K562 (cell line): ENCODE measurements at regions not wholly inside any gene's neighbourhood (a gene's known extent, or its start where the extent isn't known, plus 50 kb on each side); places are given as distances from the start of the nearest gene placed in this dataset.

Source experiments
- ATAC-seq: fragments of 200-7000 bp; cut with Tn5 transposase; 3 replicates; pipeline ENCODE4 v1.9.1; 2020; ENCODE audit warnings: moderate library complexity
- BruUV-seq: library from RNA; stranded (reverse); fragments of 400-500 nt; replicated peaks from 2 replicates; lab custom pipeline; 2021; lab: Mats Ljungman, UMichigan
- CTCF ChIA-PET: fragments of 300-600 bp; formaldehyde crosslinking; extraction: SDS; loops from one replicate; lab custom pipeline; 2021; ENCODE audit warnings: low intra/inter-chr PET ratio; lab: Yijun Ruan, JAX
- POLR2A ChIA-PET: fragments of 300-600, 350-650 bp; sonication (Branson Sonifier 250); formaldehyde crosslinking; extraction: SDS; loops from one replicate; lab custom pipeline; 2021; ENCODE audit warnings: antibody characterized with exemption, inconsistent platforms; lab: Yijun Ruan, JAX
- DNase-seq, 4 experiments: peaks; one replicate each; pipeline versions ENCODE4 v3.0.0 to v3.0.0-alpha.2; 2011 to 2018; ENCODE audit warnings: low spot score in 3 of 4, mixed read lengths in 3 of 4; ENCODE audit errors: extremely low read depth in 1 of 4
- FAIRE-seq: peaks from 2 replicates; lab custom pipeline; 2011; peaks lifted over from hg19 to GRCh38; lab: Jason Lieb, UNC
- H2AFZ ChIP-seq: 2 replicates; pipeline ENCODE4 v1.6.0; 2011; ENCODE audit warnings: low read depth, low read length, control low read depth, inconsistent platforms
- H3K27ac ChIP-seq: fragments of 200-600 bp; 3 replicates; pipeline ENCODE4 v1.8.0; 2011; ENCODE audit warnings: low read depth, mild to moderate bottlenecking, control low read depth, inconsistent platforms, low read length, moderate library complexity, mixed read lengths; ENCODE audit errors: extremely low read depth
- H3K27me3 ChIP-seq, 2 experiments: fragments of 300-600 bp in 1 of 2; 2 replicates in 1 of 2; 3 replicates in 1 of 2; pipeline versions ENCODE4 v1.6.0 to v1.8.0; 2011; ENCODE audit warnings: inconsistent platforms in 2 of 2, low read length in 2 of 2, mild to moderate bottlenecking in 1 of 2, mixed read lengths in 1 of 2, moderate library complexity in 1 of 2; ENCODE audit not compliant: control insufficient read depth in 2 of 2, insufficient read depth in 2 of 2
- H3K36me3 ChIP-seq: fragments of 300-600 bp; 3 replicates; pipeline ENCODE4 v1.8.0; 2011; ENCODE audit warnings: mild to moderate bottlenecking, low read length, inconsistent platforms; ENCODE audit not compliant: control insufficient read depth, insufficient read depth
- H3K4me1 ChIP-seq, 2 experiments: fragments of 200-600 bp in 1 of 2; replicated peaks in 1 of 2; 2 replicates in 1 of 2; 3 replicates in 1 of 2; pipeline versions ENCODE4 v1.5.1 to v1.8.0; 2011; ENCODE audit warnings: inconsistent platforms in 2 of 2, low read length in 2 of 2, mild to moderate bottlenecking in 1 of 2, mixed read lengths in 1 of 2, moderate library complexity in 1 of 2; ENCODE audit not compliant: control insufficient read depth in 2 of 2, insufficient read depth in 2 of 2
- H3K4me2 ChIP-seq: 2 replicates; pipeline ENCODE4 v1.6.1; 2011; ENCODE audit warnings: low read length, control low read depth, inconsistent platforms, mixed read lengths; ENCODE audit not compliant: insufficient read depth
- H3K4me3 ChIP-seq: fragments of 200-600 bp; sonication (generic), shearing (Covaris generic); 2 replicates; pipeline ENCODE4 v1.5.1; 2016; ENCODE audit warnings: control low read depth, inconsistent platforms
- H3K79me2 ChIP-seq: fragments of 200-600 bp; 3 replicates; pipeline ENCODE4 v1.8.0; 2011; ENCODE audit warnings: low read length, inconsistent platforms; ENCODE audit not compliant: control insufficient read depth, insufficient read depth
- H3K9ac ChIP-seq, 2 experiments: 2 replicates each; pipeline versions ENCODE4 v1.6.0 to v1.6.1; 2011; ENCODE audit warnings: low read depth in 2 of 2, low read length in 2 of 2, control low read depth in 1 of 2, inconsistent platforms in 1 of 2, mild to moderate bottlenecking in 1 of 2, mixed read lengths in 1 of 2; ENCODE audit not compliant: insufficient read depth in 1 of 2
- H3K9me1 ChIP-seq: one replicate; pipeline ENCODE4 v1.6.0; 2011; ENCODE audit warnings: inconsistent platforms, mild to moderate bottlenecking, low read length, moderate library complexity; ENCODE audit not compliant: control insufficient read depth, insufficient read depth
- H3K9me3 ChIP-seq: replicated peaks from 2 replicates; pipeline ENCODE4 v1.5.1; 2011; ENCODE audit warnings: low read depth, low read length, inconsistent platforms; ENCODE audit not compliant: control insufficient read depth, insufficient read depth
- H4K20me1 ChIP-seq: replicated peaks from 2 replicates; pipeline ENCODE4 v1.6.1; 2011; ENCODE audit warnings: low read length, inconsistent platforms, mixed read lengths; ENCODE audit not compliant: control insufficient read depth, insufficient read depth
- BHLHE40 ChIP-seq: IDR thresholded peaks from 2 replicates; pipeline ENCODE4 v1.6.1; 2011; ENCODE audit warnings: low read length, improper control_type of control experiment
- BRD4 ChIP-seq: fragments of 200-600 bp; sonication (generic); IDR thresholded peaks from 2 replicates; pipeline ENCODE4 v1.6.1; 2017; ENCODE audit warnings: inconsistent platforms
- CREB1 ChIP-seq, 2 experiments: sonication (generic) in 1 of 2; formaldehyde crosslinking in 1 of 2; IDR thresholded peaks; 2 replicates each; pipeline versions ENCODE4 v1.6.1 to v1.8.0; 2012 to 2022; ENCODE audit warnings: inconsistent platforms in 1 of 2, mild to moderate bottlenecking in 1 of 2, missing genetic modification reagents in 1 of 2, moderate library complexity in 1 of 2
- ESRRA ChIP-seq: fragments of 450-650 bp; IDR thresholded peaks from 2 replicates; pipeline ENCODE4 v1.6.1; 2014; ENCODE audit warnings: low read depth, mild to moderate bottlenecking, moderate library complexity, borderline replicate concordance
- FOS ChIP-seq: IDR thresholded peaks from 3 replicates; pipeline ENCODE4 v1.6.1; 2011; ENCODE audit not compliant: insufficient read length; ENCODE audit errors: extremely low read depth
- FOXA1 ChIP-seq: fragments of 450-650 bp; IDR thresholded peaks from 2 replicates; pipeline ENCODE4 v1.6.1; 2016; ENCODE audit warnings: mild to moderate bottlenecking, borderline replicate concordance
- FOXJ3 ChIP-seq: sonication (generic); formaldehyde crosslinking; IDR thresholded peaks from 2 replicates; pipeline ENCODE4 v1.4.0; 2020; ENCODE audit warnings: mild to moderate bottlenecking, missing genetic modification reagents
- FUS ChIP-seq: fragments of 200-400 bp; formaldehyde crosslinking; optimal IDR thresholded peaks from 2 replicates; pipeline ENCODE3; 2017; ENCODE audit warnings: low read depth, low read length
- HNRNPH1 ChIP-seq: fragments of 200-400 bp; formaldehyde crosslinking; optimal IDR thresholded peaks from 2 replicates; pipeline ENCODE3; 2017; ENCODE audit warnings: low read depth, mild to moderate bottlenecking, low read length, moderate library complexity
- HNRNPK ChIP-seq: fragments of 200-400 bp; formaldehyde crosslinking; IDR thresholded peaks from one replicate; pipeline ENCODE4 v1.6.1; 2018; ENCODE audit warnings: mild to moderate bottlenecking, low read depth, low read length; ENCODE audit not compliant: poor library complexity, severe bottlenecking
- NELFE ChIP-seq: IDR thresholded peaks from 2 replicates; pipeline ENCODE4 v1.6.1; 2011; ENCODE audit warnings: mild to moderate bottlenecking; ENCODE audit not compliant: insufficient read depth, insufficient read length
- NR2F6 ChIP-seq: fragments of 450-650 bp; formaldehyde crosslinking; IDR thresholded peaks from 2 replicates; pipeline ENCODE4 v1.4.0; 2020; ENCODE audit warnings: mild to moderate bottlenecking
- OTX1 ChIP-seq: fragments of 450-650 bp; formaldehyde crosslinking; IDR thresholded peaks from 2 replicates; pipeline ENCODE4 v1.4.0; 2022; ENCODE audit warnings: mild to moderate bottlenecking
- POU5F1 ChIP-seq: fragments of 150-350 bp; IDR thresholded peaks from 2 replicates; pipeline ENCODE4 v1.6.1; 2014; ENCODE audit warnings: borderline replicate concordance, low read length, low read depth, mild to moderate bottlenecking; ENCODE audit not compliant: partially characterized antibody
- SMARCB1 ChIP-seq: IDR thresholded peaks from 2 replicates; pipeline ENCODE4 v1.6.1; 2011; ENCODE audit warnings: improper control_type of control experiment, low read depth; ENCODE audit not compliant: insufficient read length
- TAF9B ChIP-seq: fragments of 450-650 bp; IDR thresholded peaks from 2 replicates; pipeline ENCODE4 v1.6.1; 2018; ENCODE audit warnings: mild to moderate bottlenecking; ENCODE audit not compliant: partially characterized antibody
- TBP ChIP-seq: optimal IDR thresholded peaks from 2 replicates; pipeline ENCODE3; 2011; ENCODE audit warnings: low read depth, low read length, improper control_type of control experiment
- U2AF1 ChIP-seq: fragments of 200-400 bp; formaldehyde crosslinking; optimal IDR thresholded peaks from 2 replicates; pipeline ENCODE3; 2017; ENCODE audit warnings: mild to moderate bottlenecking, low read depth, low read length, moderate library complexity
- ZBTB7A ChIP-seq: IDR thresholded peaks from 2 replicates; pipeline ENCODE4 v1.6.1; 2011; ENCODE audit warnings: low read depth, mild to moderate bottlenecking, low read length, moderate library complexity, borderline replicate concordance; ENCODE audit not compliant: control insufficient read depth
- ZFP36 ChIP-seq: fragments of 150-350 bp; IDR thresholded peaks from 2 replicates; pipeline ENCODE4 v1.6.1; 2018; ENCODE audit warnings: low read length, low read depth; ENCODE audit not compliant: partially characterized antibody
- ZNF197 ChIP-seq: fragments of 200-800 bp; sonication (Bioruptor generic); IDR thresholded peaks from 2 replicates; pipeline ENCODE4 v1.6.1; 2016; ENCODE audit warnings: low read depth, missing genetic modification characterization, missing compliant biosample characterization
- ZNF445 ChIP-seq: fragments of 250-450 bp; sonication (Bioruptor Pico); IDR thresholded peaks from 2 replicates; pipeline ENCODE4 v1.4.0; 2020; ENCODE audit warnings: low read depth, mild to moderate bottlenecking, moderate library complexity
- WGBS: fragments of 100-300 bp; shearing (Covaris generic); methylation state at CpG from one replicate; pipeline ENCODE4 v1.1.6; 2016; ENCODE audit warnings: low coverage, mixed read lengths; ENCODE audit not compliant: insufficient coverage; ENCODE audit errors: missing lambda C conversion rate; 5-methylcytosine and 5-hydroxymethylcytosine counted together
- in situ Hi-C: fragments of 300-500 bp; cut with MboI; formaldehyde crosslinking; loops from 4 replicates; pipeline ENCODE4 v1.15.0; 2018; ENCODE audit warnings: inconsistent platforms, mixed read lengths
- intact Hi-C: fragments of 100-400 bp; cut with micrococcal nuclease; formaldehyde crosslinking; loops from 2 replicates; pipeline ENCODE4 v1.14.2; 2022
- TF ChIP-seq, protein P1 (sequence below): sonication (generic); formaldehyde crosslinking; IDR thresholded peaks from 2 replicates; pipeline ENCODE4 v1.8.1; 2023; ENCODE audit warnings: mild to moderate bottlenecking, missing genetic modification reagents

DNA sequence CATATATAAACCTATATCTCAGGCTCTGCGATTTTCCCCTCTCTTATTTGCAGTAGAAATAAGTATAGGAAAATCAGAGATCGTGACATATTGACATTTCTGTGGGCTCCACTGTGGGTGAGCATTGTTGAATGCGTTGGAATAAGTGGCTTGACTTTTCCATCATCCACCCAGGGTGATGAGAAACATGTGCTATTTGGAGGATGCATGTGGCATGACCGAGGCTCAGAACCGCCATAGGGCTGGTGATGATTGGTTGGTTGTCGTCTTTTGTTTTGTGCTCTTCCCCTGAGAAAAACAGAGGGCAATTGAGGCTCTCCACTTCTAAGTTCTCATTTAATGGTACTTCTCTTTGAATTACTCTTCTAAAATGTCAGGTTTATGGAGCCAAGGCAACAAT, 140.1 kb downstream of the MXRA5 start:
- FAIRE-seq, result no peak

DNA sequence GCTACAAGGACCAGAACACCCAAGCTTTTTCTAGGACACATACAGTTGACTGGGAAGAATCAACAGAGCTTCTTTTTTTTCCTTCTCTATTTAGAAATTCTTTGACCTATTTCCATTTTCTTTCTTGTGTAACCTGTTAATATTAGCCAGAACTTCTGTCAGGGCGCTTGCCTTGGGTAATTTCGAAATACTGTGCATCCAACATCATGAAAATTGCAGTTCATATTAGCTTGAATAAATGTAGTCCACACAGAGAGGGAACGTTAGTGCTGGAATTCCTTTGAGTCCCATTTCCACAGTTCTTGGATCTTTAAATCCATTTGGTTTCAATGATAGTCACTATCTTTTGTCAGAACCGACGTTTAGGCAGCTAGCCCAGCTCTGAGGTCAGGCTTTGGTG, 141.8 kb downstream of the MXRA5 start:
- FAIRE-seq (no peak), ATAC-seq (no peak), DNase-seq (no peak)
- Histone ChIP-seq H3K36me3 (no peaks in the 10 kb centered on the region), H3K9me3 (no peaks in the 10 kb centered on the region), H4K20me1 (no peaks in the 10 kb centered on the region), H3K4me1 (no peaks in the 10 kb centered on the region), H3K27me3 (no peaks in the 10 kb centered on the region), H3K27ac (no peak overlapping the region), H3K4me2 (no peak overlapping the region), H3K4me3 (no peak overlapping the region), H3K9me1 (no peaks in the 10 kb centered on the region), H3K79me2 (no peaks in the 10 kb centered on the region), H2AFZ (no peak overlapping the region), H3K9ac (no peak overlapping the region)
- no TSS peak for BruUV-seq
- in situ Hi-C loops, result no loop called here
- CTCF ChIA-PET, result no interaction called here
- POLR2A ChIA-PET, result no interaction called here
- 0% methylated on average over 5 of the region's 5 CpGs for WGBS
- intact Hi-C loops, result no loop called here
- TF ChIP-seq HNRNPK (no peak), U2AF1 (no peak), BRD4 (no peak), ZBTB7A (no peak), TBP (no peak), OTX1 (no peak), FUS (no peak), SMARCB1 (no peak), HNRNPH1 (no peak), ZFP36 (no peak), NR2F6 (CRISPR knock-in tag) (no peak), CREB1 (IDR thresholded peaks at IDR 0.05) (no peak), CREB1 (CRISPR knock-in tag; IDR thresholded peaks at IDR 0.05) (no peak), ZNF445 (CRISPR knock-in tag) (no peak)
- TF ChIP-seq, protein P1, sequence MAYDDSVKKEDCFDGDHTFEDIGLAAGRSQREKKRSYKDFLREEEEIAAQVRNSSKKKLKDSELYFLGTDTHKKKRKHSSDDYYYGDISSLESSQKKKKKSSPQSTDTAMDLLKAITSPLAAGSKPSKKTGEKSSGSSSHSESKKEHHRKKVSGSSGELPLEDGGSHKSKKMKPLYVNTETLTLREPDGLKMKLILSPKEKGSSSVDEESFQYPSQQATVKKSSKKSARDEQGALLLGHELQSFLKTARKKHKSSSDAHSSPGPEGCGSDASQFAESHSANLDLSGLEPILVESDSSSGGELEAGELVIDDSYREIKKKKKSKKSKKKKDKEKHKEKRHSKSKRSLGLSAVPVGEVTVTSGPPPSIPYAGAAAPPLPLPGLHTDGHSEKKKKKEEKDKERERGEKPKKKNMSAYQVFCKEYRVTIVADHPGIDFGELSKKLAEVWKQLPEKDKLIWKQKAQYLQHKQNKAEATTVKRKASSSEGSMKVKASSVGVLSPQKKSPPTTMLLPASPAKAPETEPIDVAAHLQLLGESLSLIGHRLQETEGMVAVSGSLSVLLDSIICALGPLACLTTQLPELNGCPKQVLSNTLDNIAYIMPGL, result no peak

More for the DNA sequence above, 140.1 kb downstream of the MXRA5 start:
- intact Hi-C loops, result no loop called here
- ATAC-seq (no peak), DNase-seq (no peak)
- Histone ChIP-seq H3K4me2 (no peak overlapping the region), H3K4me3 (no peak overlapping the region), H3K4me1 (no peaks in the 10 kb centered on the region), H3K9ac (no peak overlapping the region), H3K9me3 (no peaks in the 10 kb centered on the region), H2AFZ (no peak overlapping the region), H3K36me3 (no peaks in the 10 kb centered on the region), H3K9me1 (no peaks in the 10 kb centered on the region), H4K20me1 (no peaks in the 10 kb centered on the region), H3K27ac (no peak overlapping the region), H3K79me2 (no peaks in the 10 kb centered on the region), H3K27me3 (no peaks in the 10 kb centered on the region)
- BruUV-seq, result no TSS peak
- POLR2A ChIA-PET, result no interaction called here
- WGBS, result 0% methylated on average over 6 of the region's 6 CpGs
- no peak for TF ChIP-seq NELFE
- TF ChIP-seq TAF9B, result no peak
- TF ChIP-seq FOXJ3 (CRISPR knock-in tag), result no peak
- no peak for TF ChIP-seq FOS
- TF ChIP-seq FOXA1, result no peak
- no peak for TF ChIP-seq POU5F1
- no peak for TF ChIP-seq ESRRA
- no peak for TF ChIP-seq ZNF197 (CRISPR knock-in tag)
- no peak for TF ChIP-seq BHLHE40
- in situ Hi-C loops, result no loop called here
- CTCF ChIA-PET, result no interaction called here
